Epithelial cell of proximal tubule (primary cell): ENCODE measurements at regions not wholly inside any gene's neighbourhood (a gene's known extent, or its start where the extent isn't known, plus 50 kb on each side); places are given as distances from the start of the nearest gene placed in this dataset.
"Not testable (repeated sequence)": the region's sequence is repeated elsewhere in the genome, so short reads cannot be mapped to it uniquely, and the experiment has no call there.

Experiments used
- DNase-seq: peaks from one replicate; pipeline ENCODE4 v3.0.0-alpha.2; 2011; ENCODE audit warnings: low read depth
- H3K4me3 ChIP-seq: 2 replicates; pipeline ENCODE4 v1.5.1; 2011; ENCODE audit warnings: low read depth, mild to moderate bottlenecking, low read length
- TF ChIP-seq, protein P1 (sequence below): conservative IDR thresholded peaks from 2 replicates; pipeline ENCODE4 v1.5.1; 2012; ENCODE audit warnings: low read depth, mild to moderate bottlenecking, low read length

- no peak for DNase-seq
These were observed 711.0 kb upstream of the CTNND2 start for GRCh38 chr5:12615141-12615820.

GRCh38 chr5:12614608-12615007, 710.4 kb upstream of the CTNND2 start:
- DNase-seq, result no peak
- no peak overlapping the region for H3K4me3 ChIP-seq
- TF ChIP-seq, protein P1, sequence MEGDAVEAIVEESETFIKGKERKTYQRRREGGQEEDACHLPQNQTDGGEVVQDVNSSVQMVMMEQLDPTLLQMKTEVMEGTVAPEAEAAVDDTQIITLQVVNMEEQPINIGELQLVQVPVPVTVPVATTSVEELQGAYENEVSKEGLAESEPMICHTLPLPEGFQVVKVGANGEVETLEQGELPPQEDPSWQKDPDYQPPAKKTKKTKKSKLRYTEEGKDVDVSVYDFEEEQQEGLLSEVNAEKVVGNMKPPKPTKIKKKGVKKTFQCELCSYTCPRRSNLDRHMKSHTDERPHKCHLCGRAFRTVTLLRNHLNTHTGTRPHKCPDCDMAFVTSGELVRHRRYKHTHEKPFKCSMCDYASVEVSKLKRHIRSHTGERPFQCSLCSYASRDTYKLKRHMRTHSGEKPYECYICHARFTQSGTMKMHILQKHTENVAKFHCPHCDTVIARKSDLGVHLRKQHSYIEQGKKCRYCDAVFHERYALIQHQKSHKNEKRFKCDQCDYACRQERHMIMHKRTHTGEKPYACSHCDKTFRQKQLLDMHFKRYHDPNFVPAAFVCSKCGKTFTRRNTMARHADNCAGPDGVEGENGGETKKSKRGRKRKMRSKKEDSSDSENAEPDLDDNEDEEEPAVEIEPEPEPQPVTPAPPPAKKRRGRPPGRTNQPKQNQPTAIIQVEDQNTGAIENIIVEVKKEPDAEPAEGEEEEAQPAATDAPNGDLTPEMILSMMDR, result no peak

More at GRCh38 chr5:12615141-12615820, 711.0 kb upstream of the CTNND2 start:
- TF ChIP-seq, protein P1, result no peak
- H3K4me3 ChIP-seq, result no peak overlapping the region

GRCh38 chr5:12611132-12611531, 706.9 kb upstream of the CTNND2 start:
- no peak for DNase-seq
- TF ChIP-seq, protein P1, result no peak
- H3K4me3 ChIP-seq, result no peak overlapping the region

GRCh38 chr5:12607817-12608216, 703.6 kb upstream of the CTNND2 start:
- not testable (repeated sequence) for DNase-seq, H3K4me3 ChIP-seq

GRCh38 chr5:12592228-12592627, 688.0 kb upstream of the CTNND2 start:
- TF ChIP-seq, protein P1, result no peak
- DNase-seq, result no peak
- H3K4me3 ChIP-seq, result no peak overlapping the region

DNA sequence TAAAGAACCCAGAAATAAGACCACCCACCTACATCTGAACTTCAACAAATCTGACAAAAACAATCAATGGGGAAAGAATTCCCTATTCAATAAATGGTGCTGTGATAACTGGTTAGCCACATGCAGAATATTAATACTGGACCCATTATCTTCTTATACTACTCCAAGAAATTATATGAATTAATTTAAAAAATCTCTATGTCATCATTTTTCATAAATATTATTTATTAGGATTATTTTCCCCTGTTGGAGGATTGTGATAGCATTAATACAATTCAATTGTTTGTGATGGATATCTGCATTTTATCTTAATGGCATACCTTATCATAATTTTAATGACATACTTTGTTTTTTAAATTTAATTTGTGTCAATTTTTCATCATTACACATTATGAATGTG, 682.2 kb upstream of the CTNND2 start:
- H3K4me3 ChIP-seq, result no peak overlapping the region
- no peak for DNase-seq
- TF ChIP-seq, protein P1, result no peak

GRCh38 chr5:12578803-12579202, 674.6 kb upstream of the CTNND2 start:
- not testable (repeated sequence) for H3K4me3 ChIP-seq, DNase-seq

DNA sequence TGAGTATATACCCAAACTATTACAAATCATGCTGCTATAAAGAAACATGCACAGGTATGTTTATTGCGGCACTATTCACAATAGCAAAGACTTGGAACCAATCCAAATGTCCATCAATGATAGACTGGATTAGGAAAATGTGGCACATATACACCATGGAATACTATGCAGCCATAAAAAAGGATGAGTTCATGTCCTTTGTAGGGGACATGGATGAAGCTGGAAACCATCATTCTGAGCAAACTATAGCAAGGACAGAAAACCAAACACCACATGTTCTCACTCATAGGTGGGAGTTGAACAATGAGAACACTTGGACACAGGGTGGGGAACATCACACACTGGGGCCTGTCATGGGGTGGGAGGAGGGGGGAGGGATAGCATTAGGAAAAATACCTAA, 672.7 kb upstream of the CTNND2 start:
- not testable (repeated sequence) for H3K4me3 ChIP-seq, DNase-seq

GRCh38 chr5:12574298-12575093, 670.2 kb upstream of the CTNND2 start:
- H3K4me3 ChIP-seq, DNase-seq: not testable (repeated sequence)

GRCh38 chr5:12573916-12574297, 669.7 kb upstream of the CTNND2 start:
- DNase-seq, H3K4me3 ChIP-seq: not testable (repeated sequence)
